HT-29 (cell line): ENCODE measurements at regions not wholly inside any gene's neighbourhood (a gene's known extent, or its start where the extent isn't known, plus 50 kb on each side); places are given as distances from the start of the nearest gene placed in this dataset.
A peak's percentile ranks its signal among the peaks of the same experiment; 100 is the strongest.

Experiments
- DNase-seq: peaks from one replicate; pipeline ENCODE4 v3.0.0-alpha.2; 2015; ENCODE audit warnings: low spot score

DNA sequence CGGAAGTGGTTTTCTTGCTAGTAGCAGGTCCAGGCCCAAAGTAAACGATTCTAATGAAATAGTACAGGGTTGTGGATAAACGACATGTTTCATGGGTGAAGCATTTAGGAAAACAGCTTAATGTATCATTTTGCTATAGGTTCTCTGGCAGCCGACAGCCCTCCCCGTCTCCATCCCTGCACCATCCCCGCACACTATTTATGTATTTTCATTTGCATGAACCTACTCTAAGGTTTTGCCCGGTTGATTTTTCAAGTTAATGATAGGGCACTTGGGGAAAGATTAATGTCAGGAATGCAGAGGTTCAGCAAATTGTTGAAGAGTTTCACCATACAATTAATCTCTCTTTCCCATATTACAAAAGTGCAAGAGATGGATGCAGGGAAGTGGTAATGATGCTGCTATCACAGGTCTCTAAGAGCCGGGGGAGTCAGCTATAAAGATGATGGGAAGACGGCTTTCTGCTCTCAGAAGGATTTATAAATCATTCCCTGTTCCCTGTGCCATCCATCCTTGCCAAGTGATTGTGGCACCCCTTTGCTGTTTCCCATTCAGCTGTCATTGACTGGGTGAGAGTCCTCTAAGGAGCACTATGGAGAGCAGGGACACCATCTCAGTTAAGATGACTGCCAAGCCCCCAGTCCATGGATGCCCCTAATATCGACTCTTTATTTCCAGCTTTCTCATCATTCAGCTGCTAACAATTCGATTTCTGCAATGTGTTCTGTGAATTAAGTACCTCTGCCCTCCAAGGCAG is 186.3 kb downstream of the IRS2 start:
- no peak for DNase-seq

DNA sequence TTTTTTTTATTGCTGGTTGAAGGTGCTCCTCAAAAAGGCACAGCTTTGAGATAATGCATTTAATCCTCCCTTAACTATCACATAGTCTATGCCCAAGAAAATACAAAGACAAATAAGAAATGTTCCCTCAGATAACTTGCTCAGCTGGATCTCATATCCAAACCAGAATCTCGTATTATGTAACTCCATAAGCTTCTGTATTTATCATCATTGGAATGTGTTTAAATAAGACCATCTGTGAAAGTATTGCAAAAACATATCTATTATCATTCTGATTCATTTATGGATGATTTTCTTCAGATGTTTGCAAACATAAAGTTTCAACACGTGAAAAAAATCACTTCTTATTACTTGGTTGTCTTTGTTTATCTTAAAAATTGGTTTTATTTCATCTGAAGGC is 190.9 kb downstream of the IRS2 start:
- DNase-seq = no peak

DNA sequence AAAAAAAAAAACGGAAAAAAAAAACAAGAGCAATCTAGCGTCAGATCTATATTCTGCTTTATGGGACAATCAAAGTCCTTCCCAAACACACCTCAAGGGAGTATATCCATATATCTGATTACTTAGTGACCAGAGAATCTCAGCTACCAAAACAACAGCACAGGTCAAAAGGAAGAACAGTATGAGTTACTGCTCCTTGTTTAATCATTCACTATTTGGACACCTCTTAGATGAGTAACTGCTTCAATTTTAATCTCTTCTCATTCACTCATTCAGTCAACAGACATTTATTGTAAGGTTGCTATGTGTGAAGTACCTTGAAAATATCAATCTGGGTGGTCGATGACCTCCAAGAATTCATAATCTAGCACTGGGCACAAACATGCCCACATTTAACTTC is 193.2 kb downstream of the IRS2 start:
- DNase-seq = peak; percentile 63

DNA sequence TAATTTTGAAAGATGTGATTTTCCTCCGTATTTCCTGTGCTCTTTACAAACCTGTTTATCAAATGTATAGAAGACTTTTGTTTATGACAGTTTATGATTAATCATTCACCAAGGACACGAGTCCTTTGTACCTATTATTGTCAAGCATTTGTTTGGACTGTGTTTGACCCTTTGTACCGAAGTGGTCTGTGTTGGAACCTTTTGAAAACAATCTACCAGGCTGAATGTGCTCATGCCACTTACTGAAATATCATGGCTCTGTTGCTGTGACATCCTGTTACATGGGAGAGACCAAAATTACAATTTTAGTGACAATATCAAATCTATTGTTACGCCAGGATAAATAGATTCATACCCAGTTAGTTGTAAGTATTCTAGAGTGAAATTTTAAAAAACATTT is 193.6 kb downstream of the IRS2 start:
- DNase-seq = peak; percentile 77

DNA sequence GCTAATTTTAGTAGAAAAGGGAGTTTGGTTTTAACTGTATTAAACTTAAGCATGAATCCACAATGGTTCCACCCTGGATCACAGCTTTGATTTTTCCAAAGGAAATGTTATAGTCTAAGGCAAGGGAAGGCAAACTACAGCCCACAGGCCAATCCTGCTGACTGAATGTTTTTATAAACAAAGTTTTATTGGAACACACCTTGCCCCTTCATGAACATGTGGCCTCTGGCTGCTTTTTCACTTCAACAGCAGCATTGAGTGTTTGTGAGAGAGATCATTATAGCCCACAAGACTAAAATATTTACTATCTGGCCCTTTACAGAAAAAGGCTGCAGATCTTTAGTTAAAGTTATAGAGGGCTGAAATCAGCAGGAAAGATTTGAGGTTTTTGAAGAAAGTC is 198.7 kb downstream of the IRS2 start:
- no peak for DNase-seq

DNA sequence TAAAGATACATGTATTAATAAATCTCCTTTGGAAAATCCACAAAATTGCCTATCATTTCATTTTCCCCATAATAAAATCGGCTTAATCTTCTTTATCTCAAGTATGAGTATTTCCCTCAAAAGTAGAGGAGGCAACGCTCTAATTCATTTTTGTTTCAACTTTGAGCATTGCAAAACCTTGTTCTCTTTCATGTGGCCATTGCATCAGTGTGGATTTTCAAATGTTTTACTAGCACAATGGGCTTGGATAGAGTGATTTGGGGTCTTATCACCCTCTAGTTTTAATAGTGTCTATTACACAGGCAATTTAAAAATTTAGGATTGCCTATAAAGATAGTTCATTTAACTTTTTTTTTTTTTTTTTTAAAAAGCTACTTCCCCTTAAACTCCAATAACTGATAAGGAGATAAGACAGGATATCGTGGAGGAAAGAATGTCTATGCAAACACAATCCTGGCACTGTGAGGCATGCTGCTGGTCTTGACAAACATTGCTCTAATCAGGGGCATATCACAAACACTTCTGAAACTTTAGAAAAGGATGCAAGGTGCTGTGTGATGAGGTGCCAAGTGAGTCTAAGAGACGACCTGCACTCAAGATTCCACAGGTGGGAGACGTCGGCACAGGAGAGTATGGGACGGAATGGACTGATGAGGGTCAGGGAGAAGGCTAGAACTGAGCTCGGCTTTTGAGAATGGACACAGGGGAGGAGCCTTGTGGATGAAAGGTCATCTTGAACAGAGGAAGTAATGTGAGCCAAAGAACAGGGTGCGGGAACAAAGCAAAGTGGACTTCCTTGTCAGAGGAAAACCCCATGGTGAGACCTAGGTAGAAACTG is 199.7 kb downstream of the IRS2 start:
- peak; percentile 95 for DNase-seq

DNA sequence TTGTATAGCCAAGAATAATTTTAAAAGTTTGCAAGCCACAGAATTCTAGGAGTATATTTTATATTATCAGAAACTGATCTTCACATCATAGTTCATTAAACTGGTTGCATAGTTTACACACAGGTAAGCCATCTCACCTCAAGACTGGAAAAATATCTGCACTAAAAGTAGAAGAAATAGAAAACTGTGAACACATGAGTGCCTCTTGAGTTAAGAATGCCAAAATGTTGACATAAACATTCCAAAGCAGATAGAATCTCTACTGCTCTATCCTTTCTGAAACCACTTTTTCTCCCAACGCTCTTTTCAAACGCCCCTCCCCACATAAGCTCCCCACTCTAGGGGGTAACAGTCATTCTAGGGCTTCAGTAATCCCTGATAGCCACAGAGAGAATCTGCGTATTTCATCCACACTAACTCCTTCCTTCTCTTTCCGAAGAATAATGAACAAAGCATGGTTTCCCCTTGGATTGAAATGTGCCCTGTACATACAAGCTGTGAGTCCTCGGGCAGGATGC is 201.5 kb downstream of the IRS2 start:
- no peak for DNase-seq

DNA sequence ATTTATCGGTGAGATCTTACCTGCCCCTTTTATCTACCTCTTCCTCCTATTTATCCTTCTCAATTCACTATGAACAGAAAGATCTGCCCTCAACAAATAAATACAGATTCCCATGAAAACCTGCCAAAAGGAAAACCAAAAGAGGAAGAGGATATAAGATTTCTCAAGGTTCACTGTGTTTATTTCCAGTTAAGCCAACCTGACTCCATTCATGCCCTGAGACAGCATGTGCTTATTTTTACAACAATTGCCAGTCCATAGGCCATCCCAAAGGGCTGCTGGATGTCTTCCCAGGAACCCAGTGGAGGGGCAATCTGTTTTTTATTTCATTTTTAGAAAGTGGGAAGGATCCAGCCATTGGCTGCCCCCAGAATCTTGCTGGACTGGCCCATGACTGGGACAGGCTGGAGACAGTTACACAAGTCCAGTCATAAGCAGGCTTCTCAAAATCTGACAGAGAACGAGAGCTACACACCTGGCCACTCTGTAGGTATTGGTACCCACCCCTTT is 209.1 kb downstream of the IRS2 start:
- no peak for DNase-seq

DNA sequence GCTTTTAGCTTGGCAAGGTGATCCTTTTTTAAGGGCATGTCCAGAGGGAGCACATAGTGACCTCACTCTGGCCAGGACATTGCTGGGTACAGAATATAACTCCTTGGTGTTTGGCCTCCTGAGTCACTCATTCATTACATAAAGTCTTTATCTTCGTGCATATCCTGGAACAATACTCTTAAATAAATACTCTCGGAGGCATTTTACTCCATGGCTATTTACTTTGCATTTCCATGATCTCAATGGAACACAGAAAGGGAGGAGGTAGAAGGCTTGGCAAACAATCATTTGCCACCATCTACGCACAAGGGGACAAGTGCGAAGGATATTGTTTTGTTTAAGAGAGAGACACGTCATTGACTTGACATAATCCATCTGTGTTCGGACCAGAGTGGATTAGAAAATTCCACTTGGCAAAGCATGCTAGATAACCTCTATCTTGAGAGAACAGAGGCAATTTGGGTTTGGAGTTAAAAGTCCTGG is 210.0 kb downstream of the IRS2 start:
- peak; percentile 27 for DNase-seq

DNA sequence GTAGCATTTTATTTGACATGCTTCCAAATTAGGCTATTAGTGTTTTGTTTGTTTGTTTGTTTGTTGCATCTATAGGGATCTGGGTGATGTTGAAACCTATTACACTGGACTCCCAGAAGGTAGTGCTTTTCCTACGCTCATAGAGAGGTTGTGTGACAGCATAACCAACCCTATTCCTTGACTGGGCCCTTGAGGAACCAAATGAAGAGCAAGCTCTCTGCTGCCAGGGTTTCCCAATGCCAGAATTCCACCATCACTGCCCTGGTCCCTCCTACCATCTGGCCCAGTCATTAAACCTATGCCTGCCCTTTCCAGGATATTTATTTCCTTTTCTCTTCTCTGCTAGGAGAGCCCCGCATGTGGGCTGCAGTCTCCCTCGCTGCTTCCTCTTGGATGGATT is 210.6 kb downstream of the IRS2 start:
- no peak for DNase-seq

DNA sequence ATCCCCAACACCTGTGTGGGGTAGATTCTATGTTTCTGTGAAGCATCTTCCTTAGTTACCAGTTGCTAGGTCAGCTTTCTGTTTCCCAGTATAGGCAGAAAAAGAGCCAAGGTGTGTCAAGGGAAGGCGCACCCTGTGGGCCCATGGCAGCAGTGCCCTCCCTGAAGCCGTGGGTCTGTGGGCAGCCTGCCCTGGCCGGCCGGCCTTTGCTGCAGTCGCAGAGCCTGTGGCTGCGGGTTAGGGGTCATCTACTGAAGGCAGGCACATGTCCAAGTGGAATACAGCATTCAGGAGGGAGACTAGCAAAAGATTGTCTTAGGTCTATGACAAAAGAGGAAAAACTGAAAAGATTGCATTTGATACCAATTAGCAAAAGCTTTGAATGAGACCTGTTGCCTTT is 214.0 kb downstream of the IRS2 start:
- no peak for DNase-seq

DNA sequence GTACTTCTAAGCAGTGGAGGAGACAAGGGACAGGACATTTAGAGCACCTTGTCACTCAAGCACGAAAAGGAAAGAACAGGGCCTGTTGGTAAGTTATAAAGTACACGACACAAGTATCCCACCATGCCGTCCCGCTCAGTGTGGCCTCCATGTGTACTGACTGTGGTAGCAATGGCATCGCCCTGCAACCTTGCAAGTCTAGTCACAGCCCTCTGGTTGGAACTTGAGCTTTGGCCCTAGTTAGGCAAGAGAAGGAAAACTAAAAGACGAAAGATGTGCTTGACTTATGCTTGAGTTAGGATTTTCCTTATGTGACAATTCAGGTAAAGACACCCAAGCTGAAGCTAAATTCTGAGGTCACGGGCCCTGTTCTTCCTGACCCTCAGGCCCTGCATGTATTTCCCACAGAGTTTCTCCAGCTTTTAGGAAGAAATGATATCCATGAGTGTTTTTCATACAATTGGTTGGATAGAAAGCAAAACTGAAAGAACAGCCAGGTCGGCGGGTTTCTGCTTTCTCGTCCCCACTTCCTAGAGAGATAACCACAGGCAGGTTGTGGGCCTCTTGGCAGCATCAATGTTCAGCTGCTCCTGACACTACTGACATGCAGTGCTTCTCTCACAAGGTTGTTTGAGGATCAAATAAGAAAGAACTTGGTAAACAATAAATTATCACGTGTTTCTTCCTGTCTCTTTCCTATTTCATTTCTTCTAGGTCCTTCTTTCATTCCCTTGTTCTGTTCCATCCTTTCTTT is 216.2 kb downstream of the IRS2 start:
- no peak for DNase-seq

DNA sequence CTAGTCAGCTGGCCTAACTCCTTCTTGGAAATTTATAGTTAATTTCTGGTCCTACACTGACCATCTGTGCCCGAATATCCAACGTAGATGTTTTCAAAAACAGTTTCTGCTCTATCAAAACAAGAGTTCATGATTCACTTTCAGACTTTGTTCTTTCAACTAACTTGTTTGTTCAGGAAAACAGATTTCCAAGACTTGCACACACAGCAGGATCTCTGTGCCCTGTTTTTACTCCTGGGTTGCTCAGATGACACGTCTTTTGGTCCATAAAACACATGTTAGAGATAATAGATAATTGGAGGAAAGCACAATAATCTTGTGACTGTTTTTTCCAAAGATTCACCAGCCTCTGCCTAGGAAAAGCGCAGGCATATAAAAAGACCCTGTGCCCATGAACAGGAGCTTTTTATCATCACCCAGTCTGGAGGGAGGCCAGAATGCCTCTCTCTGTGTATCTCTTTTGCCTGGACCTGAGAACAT is 218.0 kb downstream of the IRS2 start:
- no peak for DNase-seq

DNA sequence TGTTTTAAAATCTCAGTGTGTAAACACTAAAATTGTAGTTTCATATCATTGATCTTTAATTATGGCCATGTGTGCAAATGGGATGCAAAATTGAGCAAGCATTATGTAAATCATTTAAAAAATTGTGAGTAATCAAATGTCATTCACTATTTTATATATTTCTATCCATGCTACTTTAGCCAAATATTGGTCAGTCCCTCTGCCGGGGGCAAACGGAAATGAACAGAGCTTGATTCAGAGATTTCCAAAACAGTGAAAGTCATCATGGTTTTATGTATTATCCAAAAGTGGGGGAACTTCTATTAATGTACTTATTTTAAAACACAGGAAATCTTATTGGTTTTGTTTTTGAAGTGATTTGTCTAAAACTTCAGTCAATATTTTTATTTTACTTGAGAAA is 219.1 kb downstream of the IRS2 start:
- DNase-seq = no peak

DNA sequence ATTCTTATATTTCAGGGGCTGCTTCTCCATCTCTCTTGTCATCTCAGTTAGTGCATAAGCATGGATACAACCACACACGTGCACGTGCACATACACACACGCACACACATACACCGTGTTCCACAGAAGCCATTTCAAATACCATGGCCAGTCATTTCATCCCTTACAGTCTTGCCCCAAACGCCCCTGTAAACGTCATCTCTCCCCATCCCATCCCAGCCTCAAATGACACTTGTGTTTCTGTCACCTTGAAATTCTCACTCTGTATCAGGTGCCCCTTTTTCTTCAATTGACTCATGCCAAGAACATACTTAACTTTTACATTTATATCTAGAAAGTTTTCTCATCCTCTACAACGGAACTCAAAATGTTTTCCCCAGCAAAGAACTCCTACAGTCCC is 220.5 kb downstream of the IRS2 start:
- no peak for DNase-seq

DNA sequence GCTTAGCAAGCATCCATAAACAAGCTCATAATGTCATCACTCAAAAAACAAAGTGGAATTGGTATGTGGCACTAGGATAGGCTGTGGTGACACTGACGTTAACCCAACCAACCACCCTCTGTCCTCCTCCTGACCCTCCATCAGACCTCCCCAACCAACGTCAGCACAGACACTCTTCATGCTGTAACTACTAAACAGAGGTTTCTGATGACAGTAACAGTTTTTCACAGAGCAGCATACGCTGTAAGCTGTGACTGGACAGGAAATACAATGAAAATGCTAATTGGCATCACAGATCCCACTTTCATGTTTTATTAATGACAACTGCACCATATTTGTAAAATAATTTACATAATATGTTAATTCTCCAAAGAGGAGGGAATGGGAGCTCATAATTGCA is 238.0 kb downstream of the IRS2 start:
- DNase-seq = no peak

DNA sequence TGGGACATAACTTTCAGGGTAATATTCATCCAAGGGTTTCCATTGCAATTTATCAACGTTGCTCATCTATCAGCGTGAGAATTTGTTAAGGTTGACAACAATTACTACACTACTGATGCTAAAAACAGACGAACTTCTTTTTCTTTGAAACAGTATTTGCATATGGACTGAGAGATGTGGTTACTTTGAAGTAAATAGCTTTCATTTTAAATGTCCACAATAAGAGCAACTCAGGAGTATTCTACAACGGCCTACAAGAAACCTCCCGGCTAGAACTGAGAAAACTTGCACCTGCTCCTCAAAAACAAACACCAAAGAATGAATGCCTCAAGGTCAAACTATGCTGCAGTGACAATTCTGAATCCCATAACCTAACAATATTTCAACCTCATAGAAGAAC is 238.4 kb downstream of the IRS2 start:
- DNase-seq = no peak

DNA sequence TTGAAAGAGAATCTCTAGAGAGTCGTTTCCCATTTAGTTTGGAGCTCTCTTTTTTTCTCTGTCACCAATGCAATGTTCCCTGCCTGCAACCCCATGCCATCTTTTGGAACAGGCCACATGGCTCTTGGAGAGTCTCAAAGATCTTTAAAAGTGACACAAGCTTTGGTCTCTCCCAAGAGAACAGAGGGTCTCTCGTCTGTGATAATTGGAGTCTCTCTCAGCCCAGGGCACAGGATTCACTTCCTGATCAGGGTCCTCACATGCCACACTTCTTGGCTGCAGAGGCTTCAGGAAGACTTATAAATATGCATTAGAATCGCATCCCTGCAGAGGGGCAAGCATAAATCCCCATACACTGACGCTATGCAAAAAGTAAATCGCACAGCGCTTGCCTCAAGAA is 240.5 kb downstream of the IRS2 start:
- no peak for DNase-seq

DNA sequence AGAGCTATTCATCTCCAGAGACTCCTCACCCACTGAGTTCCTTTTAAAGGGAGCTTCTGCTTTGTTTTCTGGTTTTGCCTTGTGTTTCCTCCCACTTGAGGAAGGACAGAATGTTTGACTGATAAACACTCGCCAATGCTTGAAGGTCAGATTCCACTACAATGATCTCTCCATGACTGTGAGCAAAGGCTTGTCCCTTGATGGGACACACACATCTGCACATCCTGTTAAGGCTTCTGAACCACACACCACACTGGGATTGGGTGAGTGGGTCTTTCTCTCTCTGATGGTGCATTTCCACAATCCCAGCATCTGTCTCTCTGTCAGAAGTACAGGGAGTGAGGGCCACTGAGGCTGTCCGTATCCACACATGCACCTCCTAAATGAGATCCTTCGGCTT is 245.3 kb downstream of the IRS2 start:
- no peak for DNase-seq

DNA sequence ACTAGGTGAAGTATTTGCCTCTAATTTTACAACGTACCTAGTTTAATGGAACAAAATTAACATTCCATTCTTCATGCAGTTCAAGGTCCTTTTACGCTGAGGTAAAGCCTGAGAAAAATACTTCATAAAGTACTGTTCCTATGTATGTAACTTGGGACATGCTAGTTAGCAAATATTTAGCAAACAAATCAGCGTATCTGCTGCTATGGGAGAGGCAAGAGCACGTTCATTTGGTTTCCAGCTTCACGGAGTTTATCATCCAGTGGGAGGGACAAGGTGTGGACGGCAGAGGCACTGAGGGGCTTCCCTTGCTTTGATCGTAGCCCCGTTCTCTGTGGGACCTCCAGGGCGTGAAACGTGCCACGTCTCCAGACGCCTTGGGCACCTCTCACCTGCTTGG is 248.8 kb downstream of the IRS2 start:
- DNase-seq = no peak

DNA sequence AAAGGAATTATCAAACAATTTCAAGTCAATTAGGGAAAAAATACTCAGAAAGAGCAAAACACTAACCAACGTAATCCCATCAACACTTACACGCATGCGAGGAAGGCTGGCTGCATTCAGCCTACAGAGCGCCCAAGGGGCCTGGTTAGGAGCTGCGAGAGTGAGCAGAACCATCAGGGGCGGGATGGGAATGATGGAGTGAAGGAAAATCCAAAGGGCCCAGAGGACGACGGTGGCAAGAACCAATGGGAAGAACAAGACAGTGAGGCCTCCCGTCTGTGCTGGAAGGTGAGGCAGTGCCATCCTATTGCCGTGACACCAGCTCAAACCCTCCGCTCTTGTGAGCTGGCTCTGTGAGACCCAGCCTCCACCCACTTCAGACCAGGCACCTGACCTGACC is 253.0 kb downstream of the IRS2 start:
- no peak for DNase-seq

DNA sequence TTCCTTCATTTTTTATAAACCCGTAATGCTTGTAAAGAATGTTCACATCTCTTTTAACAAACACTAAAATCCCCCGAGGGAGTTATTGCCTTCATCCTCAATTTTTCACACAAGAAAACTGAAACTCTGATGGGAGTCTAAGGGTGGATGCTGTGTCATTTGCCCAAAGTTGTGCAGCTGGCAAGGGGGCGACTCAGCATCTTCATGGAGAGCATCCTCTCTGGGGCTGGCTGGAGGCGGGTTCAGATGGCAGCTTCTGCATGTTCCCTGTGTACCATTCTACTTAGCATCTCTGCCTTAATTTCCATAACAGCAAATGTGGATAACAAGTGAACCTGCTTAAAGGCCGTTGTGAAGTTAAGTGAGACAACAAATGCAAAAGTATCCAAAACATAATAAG is 256.4 kb downstream of the IRS2 start:
- no peak for DNase-seq
